ENCODE measurements at regions not wholly inside any gene's neighbourhood (a gene's known extent, or its start where the extent isn't known, plus 50 kb on each side); places are given as distances from the start of the nearest gene placed in this dataset.

- DNase-seq, result no peak
These were observed 1493.6 kb downstream of the AACS start for GRCh38 chr12:126558810-126559209.

- no peak for DNase-seq
These were observed 1501.8 kb downstream of the AACS start for GRCh38 chr12:126567016-126567415.

- DNase-seq, result no peak
These were observed 1504.5 kb downstream of the AACS start for GRCh38 chr12:126569706-126570105.

GRCh38 chr12:126570566-126570965 lies 1505.3 kb downstream of the AACS start:
- DNase-seq, result no peak

GRCh38 chr12:126572170-126572569 lies 1506.9 kb downstream of the AACS start:
- DNase-seq, result no peak

GRCh38 chr12:126581655-126582054 lies 1516.4 kb downstream of the AACS start:
- DNase-seq, result no peak

- DNase-seq, result no peak
These were observed 1517.0 kb downstream of the AACS start for GRCh38 chr12:126582231-126582630.

GRCh38 chr12:126588586-126589249 lies 1523.5 kb downstream of the AACS start:
- no peak for DNase-seq

- no peak for DNase-seq
These were observed 1526.3 kb downstream of the AACS start for GRCh38 chr12:126591533-126591932.

GRCh38 chr12:126601184-126602170 lies 1536.2 kb downstream of the AACS start:
- DNase-seq, result no peak

- no peak for DNase-seq
These were observed 1537.4 kb downstream of the AACS start for GRCh38 chr12:126602612-126603011.

GRCh38 chr12:126607157-126607556 lies 1541.9 kb downstream of the AACS start:
- DNase-seq, result no peak

GRCh38 chr12:126607867-126608266 lies 1542.6 kb downstream of the AACS start:
- DNase-seq, result no peak

GRCh38 chr12:126608607-126609175 lies 1543.5 kb downstream of the AACS start:
- no peak for DNase-seq

- no peak for DNase-seq
These were observed 1551.2 kb downstream of the AACS start for GRCh38 chr12:126616441-126616840.

- DNase-seq, result no peak
These were observed 1552.1 kb downstream of the AACS start for GRCh38 chr12:126617312-126617711.

GRCh38 chr12:126627596-126627995 lies 1562.4 kb downstream of the AACS start:
- DNase-seq, result no peak

GRCh38 chr12:126636821-126637220 lies 1571.6 kb downstream of the AACS start:
- no peak for DNase-seq

GRCh38 chr12:126644236-126645020 lies 1579.2 kb downstream of the AACS start:
- no peak for DNase-seq

- no peak for DNase-seq
These were observed 1582.8 kb downstream of the AACS start for GRCh38 chr12:126648074-126648473.

- no peak for DNase-seq
These were observed 1585.9 kb downstream of the AACS start for GRCh38 chr12:126651133-126651532.

GRCh38 chr12:126663304-126664094 lies 1598.3 kb downstream of the AACS start:
- DNase-seq, result peak; percentile 26
